WTC11 (cell line): ENCODE measurements at regions not wholly inside any gene's neighbourhood (a gene's known extent, or its start where the extent isn't known, plus 50 kb on each side); places are given as distances from the start of the nearest gene placed in this dataset.

Source experiments
- CREB1 ChIP-seq: sonication (generic); formaldehyde crosslinking; IDR thresholded peaks from 2 replicates; pipeline ENCODE4 v1.8.0; 2023; ENCODE audit warnings: mild to moderate bottlenecking, missing genetic modification reagents
- CTCF ChIP-seq: fragments of 200-600 bp; IDR thresholded peaks from 2 replicates; pipeline ENCODE4 v1.8.0; 2022; ENCODE audit warnings: antibody characterized with exemption
- E2F4 ChIP-seq: sonication (generic); formaldehyde crosslinking; IDR thresholded peaks from 2 replicates; pipeline ENCODE4 v1.8.1; 2022; ENCODE audit warnings: low read depth, mild to moderate bottlenecking, moderate library complexity, missing genetic modification reagents, borderline replicate concordance
- ETV6 ChIP-seq: sonication (generic); formaldehyde crosslinking; IDR thresholded peaks from 2 replicates; pipeline ENCODE4 v1.8.1; 2022; ENCODE audit warnings: mild to moderate bottlenecking, missing genetic modification reagents
- HMGXB4 ChIP-seq: sonication (generic); formaldehyde crosslinking; IDR thresholded peaks from 2 replicates; pipeline ENCODE4 v1.8.1; 2023; ENCODE audit warnings: mild to moderate bottlenecking, moderate library complexity, missing genetic modification reagents
- MAX ChIP-seq: sonication (generic); formaldehyde crosslinking; IDR thresholded peaks from 2 replicates; pipeline ENCODE4 v1.8.0; 2022; ENCODE audit warnings: mild to moderate bottlenecking, missing genetic modification reagents
- SMAD3 ChIP-seq: sonication (generic); formaldehyde crosslinking; IDR thresholded peaks from 2 replicates; pipeline ENCODE4 v1.8.0; 2022; ENCODE audit warnings: missing genetic modification reagents, mild to moderate bottlenecking, borderline replicate concordance
- SOX15 ChIP-seq: fragments of 250-450 bp; sonication (Bioruptor Pico); IDR thresholded peaks from 2 replicates; pipeline ENCODE4 v1.9.0; 2021; ENCODE audit warnings: mild to moderate bottlenecking
- USF2 ChIP-seq: sonication (generic); formaldehyde crosslinking; IDR thresholded peaks from 2 replicates; pipeline ENCODE4 v1.8.1; 2023; ENCODE audit warnings: mild to moderate bottlenecking, missing genetic modification reagents, moderate library complexity
- ZBTB43 ChIP-seq: sonication (generic); formaldehyde crosslinking; IDR thresholded peaks from 2 replicates; pipeline ENCODE4 v1.8.1; 2023; ENCODE audit warnings: mild to moderate bottlenecking, missing genetic modification reagents
- ZNF532 ChIP-seq: fragments of 250-450 bp; sonication (Bioruptor Pico); IDR thresholded peaks from 2 replicates; pipeline ENCODE4 v1.9.0; 2021; ENCODE audit warnings: mild to moderate bottlenecking, borderline replicate concordance

- no peak for TF ChIP-seq ZBTB43
- TF ChIP-seq HMGXB4 (CRISPR knock-in tag), result no peak
- no peak for TF ChIP-seq CREB1 (CRISPR knock-in tag)
- TF ChIP-seq CTCF, result no peak
- TF ChIP-seq SMAD3 (CRISPR knock-in tag), result no peak
- no peak for TF ChIP-seq E2F4 (CRISPR knock-in tag)
- no peak for TF ChIP-seq SOX15 (CRISPR knock-in tag)
- no peak for TF ChIP-seq USF2
- TF ChIP-seq ZNF532, result no peak
- TF ChIP-seq MAX (CRISPR knock-in tag), result no peak
- TF ChIP-seq ETV6 (CRISPR knock-in tag), result no peak
These were observed 95.8 kb upstream of the DPP10 start for GRCh38 chr2:114346658-114347057.
